Hematopoietic multipotent progenitor cell treated with erythropoietin and hydrocortisone succinate and interleukin-3 and kit ligand, for 4 days (in vitro differentiated cells): ENCODE measurements at regions not wholly inside any gene's neighbourhood (a gene's known extent, or its start where the extent isn't known, plus 50 kb on each side); places are given as distances from the start of the nearest gene placed in this dataset.

Source experiments
- DNase-seq: peaks from one replicate; pipeline ENCODE4 v3.0.0-alpha.2; 2015

- no peak for DNase-seq
These were observed 652.8 kb upstream of the CELF2 start for GRCh38 chr10:10364902-10365301.

DNA sequence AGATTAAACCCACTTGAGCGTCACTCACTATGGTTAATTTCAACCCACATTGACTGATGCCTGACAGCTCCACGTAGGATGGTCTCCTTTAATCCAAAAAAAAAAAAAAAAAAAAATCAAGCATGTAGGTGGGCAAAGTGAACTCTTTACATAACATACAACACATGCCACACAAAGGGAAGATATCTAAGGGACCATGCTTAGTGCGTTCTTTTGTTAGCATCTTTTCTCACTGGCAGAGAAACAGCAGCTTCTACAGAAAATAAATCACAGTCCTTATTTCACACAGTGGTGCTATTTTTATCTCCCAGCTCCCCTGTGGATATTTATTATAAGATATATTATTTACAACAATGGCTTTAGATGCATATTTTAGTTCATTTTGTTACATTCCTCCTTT is 652.0 kb upstream of the CELF2 start:
- DNase-seq, result no peak

DNA sequence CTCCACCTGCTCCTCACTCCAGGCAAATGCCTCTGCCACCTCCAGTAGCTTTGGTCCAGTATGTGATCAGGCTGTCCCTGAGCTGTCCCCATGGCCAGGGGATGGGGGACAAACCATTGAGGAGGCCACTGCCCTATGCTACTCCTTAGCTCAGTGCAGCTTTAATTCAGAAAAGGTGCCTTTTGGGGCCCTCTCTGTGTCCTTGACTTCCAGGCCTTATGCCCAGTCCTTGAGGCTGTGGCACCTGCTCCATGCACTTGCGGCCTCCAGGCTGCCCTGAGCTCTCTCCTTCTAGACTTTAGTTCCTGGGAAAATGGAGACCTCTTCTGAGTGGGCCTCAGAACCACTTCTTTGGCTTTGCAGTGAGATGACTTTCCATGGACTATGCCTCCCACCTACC is 650.8 kb upstream of the CELF2 start:
- DNase-seq, result no peak

DNA sequence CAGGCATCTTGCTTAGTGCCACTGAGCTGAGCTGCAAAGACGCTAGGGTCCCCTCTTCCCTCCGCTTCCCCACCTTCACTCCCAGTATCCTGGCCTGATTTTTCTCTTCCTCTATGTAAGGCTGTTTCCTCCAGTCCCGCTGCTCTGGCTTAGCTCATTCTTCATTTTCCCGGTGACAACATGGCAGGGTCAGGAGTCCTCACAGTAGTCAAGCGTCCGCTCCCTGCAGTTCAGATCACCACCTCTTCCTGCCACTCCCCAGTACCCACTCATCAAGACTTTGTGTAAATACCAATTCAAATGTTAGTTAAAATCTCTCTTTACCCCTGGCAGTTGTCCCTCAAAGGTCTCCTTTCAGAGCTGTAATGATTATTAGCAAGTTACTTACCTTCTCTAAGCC is 650.4 kb upstream of the CELF2 start:
- DNase-seq, result no peak

GRCh38 chr10:10368951-10369576 is 648.6 kb upstream of the CELF2 start:
- no peak for DNase-seq

GRCh38 chr10:10385831-10386230 is 631.8 kb upstream of the CELF2 start:
- DNase-seq, result no peak

DNA sequence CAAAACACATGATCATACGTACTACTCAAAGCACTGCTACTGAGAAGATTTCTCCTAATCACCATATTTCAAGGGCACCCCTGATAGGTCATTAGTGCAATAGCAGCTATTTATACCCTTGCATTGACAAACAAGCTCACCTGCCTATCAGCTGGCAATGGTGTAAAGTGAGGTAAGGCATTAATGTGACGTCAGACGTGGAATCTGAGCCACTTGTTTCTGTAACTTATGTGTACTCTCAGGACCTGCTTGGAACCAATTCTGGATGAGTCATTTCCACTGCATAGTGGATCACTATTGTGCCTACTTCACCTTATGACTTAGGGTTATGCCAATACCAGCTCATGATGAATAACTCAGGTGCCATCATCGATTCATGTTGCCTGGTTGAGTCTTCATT is 628.5 kb upstream of the CELF2 start:
- DNase-seq, result no peak

GRCh38 chr10:10392511-10392910 is 625.2 kb upstream of the CELF2 start:
- peak; percentile 15 for DNase-seq

GRCh38 chr10:10394933-10395658 is 622.6 kb upstream of the CELF2 start:
- no peak for DNase-seq

DNA sequence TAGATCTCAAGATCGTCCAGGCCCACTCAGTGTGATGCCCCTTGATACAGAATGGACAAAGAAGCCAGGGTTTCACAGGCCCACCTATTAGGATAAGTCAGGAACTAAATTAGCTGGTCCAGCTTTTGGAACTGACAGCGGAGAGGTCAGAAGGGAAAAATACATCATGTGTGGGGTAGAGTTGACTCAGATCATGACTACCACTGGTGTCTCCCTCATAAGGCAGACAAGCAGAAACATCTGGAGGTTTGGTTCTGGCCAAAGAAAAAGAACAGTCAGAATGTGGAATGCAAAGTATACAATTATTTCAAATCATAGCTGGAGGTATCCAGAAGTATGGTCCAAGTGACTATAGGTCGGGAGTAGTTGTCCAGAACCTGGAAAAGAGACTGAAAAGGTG is 621.1 kb upstream of the CELF2 start:
- DNase-seq, result no peak

- DNase-seq, result no peak
These were observed 619.8 kb upstream of the CELF2 start for GRCh38 chr10:10397906-10398305.

DNA sequence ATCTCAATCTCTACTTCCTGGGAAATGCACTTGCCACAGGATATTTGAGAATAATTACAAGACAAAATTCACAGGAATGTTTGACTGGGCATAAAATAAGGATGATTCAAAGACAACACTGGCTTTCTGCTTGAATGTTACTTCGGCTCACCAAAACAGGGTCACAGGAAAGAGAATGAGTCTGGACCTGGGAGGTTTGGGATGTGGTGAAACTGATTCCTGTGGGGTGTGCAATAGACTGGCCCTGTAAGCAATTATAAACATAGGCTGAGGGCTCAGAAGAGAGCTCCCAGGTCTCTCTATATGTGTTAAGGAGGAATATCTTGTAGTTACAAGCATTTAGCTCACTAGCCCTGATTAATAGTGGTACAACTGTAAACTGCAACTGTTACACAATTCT is 613.9 kb upstream of the CELF2 start:
- no peak for DNase-seq

DNA sequence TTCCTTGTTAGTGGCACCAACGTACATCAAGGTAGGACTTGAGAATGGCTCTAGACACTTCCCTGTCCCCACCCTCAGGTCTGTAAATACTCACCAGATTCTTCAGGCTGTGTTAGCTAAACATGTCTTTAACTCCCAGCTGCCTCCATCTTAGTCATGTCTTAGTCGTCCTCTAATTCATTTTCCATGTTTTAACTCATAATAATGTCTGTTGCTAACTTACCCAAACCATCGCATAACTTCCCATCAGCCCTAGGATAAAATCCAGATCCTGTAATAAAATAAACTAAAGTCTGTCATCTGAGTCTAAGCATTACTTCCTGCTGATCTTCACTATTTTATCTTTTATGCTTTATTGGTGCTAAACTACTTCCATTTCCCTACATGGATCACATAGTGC is 600.0 kb upstream of the CELF2 start:
- DNase-seq, result no peak

DNA sequence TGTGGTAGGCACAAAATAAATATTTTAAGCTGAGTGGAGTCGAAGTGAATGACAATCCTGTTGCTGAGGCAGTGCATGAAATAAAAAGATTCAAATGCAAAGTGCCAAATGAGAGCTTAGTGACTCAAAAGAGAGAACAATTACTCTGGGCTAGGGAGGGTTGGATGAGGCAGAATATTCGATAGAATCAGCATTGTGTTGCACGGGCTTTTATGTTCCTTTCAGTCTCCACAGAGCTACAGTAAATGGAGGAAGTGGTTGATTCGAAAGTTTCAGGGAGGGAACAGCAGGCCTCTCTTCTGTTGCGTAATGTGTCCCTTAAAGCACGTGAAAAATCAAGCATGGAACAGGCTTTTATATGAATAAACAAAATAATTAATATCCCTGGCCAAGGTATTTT is 599.3 kb upstream of the CELF2 start:
- peak; percentile 58 for DNase-seq

DNA sequence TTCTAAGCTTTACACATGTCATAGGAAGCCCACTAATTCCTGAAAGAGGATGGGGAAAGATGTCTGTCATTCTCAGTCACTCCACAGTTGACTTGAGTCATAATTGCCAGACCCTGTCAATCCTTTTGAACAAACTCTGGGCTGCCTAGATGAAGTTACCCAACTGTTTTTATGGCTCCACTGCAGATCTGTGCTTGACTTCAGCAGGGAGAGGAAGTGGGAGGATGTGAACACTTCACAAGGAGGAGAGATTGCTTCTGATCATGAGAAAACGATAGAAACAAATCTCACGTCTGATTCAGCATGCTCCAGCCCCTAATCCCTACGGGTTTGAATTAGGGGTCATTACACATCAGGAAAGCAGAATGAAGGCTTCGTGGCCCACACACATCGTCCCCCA is 596.6 kb upstream of the CELF2 start:
- DNase-seq, result no peak

GRCh38 chr10:10431422-10432066 is 586.1 kb upstream of the CELF2 start:
- no peak for DNase-seq

DNA sequence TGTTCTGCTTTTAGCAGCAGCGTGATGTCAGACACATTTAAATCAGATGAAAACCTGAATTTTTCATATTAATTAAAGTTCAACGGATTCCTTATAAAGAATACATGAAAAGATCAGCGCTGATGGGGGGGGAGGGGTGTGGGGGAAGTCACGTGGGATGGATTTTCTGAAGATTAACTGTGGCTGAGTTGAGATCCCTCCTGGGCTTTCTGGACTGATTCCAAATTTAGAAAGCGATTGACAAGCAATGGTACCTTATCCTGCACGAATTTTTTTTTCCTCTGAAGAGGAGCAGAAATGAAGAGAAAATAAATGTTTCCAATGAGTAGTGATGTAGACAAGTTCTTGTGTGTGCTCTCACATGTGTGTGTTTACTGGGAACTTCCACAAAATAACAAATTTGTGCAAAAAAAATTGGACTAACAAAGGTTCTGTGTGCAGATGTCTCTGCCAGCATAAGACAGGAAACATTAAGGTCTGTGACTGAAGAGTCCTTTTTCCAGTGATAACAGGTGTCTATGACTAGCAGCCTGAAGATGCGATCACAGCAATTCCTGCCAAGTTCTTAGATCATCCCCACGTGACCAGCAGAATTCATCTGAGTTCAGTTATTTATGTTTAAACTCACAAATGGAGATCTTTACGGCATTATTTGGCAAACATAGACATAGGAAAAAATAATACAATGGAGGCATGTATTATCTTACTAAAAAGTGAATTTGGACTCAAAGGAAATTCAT is 585.2 kb upstream of the CELF2 start:
- DNase-seq, result no peak

DNA sequence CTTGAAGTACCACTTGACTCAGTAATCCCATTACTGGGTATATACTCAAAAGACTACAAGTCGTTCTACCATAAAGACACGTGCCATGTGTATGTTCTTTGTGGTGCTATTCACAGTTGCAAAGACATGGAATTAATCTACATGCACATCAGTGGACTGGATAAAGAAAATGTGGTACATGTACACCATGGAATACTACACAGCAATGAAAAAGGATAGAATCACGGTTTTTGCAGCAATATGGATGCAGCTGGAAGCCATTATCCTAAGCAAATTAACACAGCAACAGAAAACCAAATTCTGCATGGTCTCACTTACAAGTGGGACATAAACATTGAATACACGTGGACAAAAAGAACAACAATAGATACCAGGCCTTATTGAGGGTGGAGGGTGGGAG is 583.4 kb upstream of the CELF2 start:
- DNase-seq, result no peak

GRCh38 chr10:10437886-10438285 is 579.8 kb upstream of the CELF2 start:
- DNase-seq, result no peak

DNA sequence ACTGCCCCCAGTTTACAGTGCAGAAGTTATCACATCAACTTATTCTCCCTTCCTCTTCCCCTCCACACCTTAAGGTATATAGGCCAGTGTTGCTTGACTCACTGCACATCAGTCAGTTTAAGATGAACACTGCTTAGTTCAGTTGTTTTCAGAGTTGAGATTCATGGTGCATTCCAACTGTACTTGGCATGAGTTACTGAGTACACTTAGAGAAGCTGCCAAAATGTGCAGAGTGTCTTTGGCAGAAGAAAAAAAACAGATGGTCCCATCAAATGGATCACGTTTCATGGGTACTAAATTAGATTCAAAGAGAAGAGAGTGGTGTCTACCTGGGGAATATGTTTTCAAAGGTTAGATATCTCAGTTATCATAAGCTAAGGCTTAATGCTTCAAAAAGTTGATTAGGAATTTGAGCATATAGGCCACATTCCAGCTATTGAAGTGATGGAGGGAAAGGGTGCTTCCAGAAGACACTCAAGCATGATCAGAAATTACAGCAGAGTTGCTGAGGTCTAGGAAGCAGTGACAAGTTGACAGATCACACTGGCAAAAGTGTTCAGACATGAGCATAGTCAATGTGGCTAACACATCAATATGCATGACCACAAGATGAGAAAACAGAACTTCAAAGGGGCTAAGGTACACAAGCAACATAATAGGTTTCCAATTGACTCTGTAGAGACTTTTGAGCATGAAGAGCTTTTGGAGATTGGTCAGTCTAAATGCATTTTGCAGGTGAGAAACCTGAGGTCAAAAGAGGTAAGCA is 579.2 kb upstream of the CELF2 start:
- DNase-seq, result no peak

DNA sequence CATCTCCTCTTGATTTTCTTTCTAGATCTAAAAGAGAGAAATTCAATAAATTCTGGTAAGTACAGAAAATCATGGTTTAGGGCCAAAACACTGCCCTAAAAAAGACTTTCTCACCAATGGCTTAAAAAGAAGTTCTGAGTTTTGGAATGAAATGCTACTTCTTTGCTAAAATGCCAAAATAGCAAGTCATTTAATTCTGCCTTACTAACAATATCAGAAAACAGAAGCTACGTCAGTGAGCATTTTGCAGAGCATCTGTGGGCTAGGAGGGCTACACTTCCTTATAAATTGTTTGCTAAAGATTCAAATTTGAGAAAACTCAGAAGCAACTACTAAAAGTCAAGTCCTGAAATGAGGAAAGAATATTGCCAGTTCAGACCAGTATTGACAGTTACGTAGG is 560.8 kb upstream of the CELF2 start:
- no peak for DNase-seq

- no peak for DNase-seq
These were observed 557.2 kb upstream of the CELF2 start for GRCh38 chr10:10460451-10460850.
